Inflammatory macrophage (primary cell): ENCODE measurements at regions not wholly inside any gene's neighbourhood (a gene's known extent, or its start where the extent isn't known, plus 50 kb on each side); places are given as distances from the start of the nearest gene placed in this dataset.

ENCODE experiments used
- DNase-seq, 2 donors: peaks; one replicate each; pipeline ENCODE4 v3.0.0-alpha.2; 2020 to 2022

- no peak for DNase-seq
These were observed 1241.5 kb upstream of the MIR17HG start for GRCh38 chr13:90105849-90106496.

GRCh38 chr13:90107661-90108060 lies 1239.8 kb upstream of the MIR17HG start:
- no peak for DNase-seq

GRCh38 chr13:90108547-90108946 lies 1238.9 kb upstream of the MIR17HG start:
- no peak for DNase-seq

- DNase-seq: no peak
These were observed 1231.4 kb upstream of the MIR17HG start for GRCh38 chr13:90116121-90116520.

GRCh38 chr13:90118467-90119071 lies 1228.9 kb upstream of the MIR17HG start:
- DNase-seq: no peak

GRCh38 chr13:90120026-90120425 lies 1227.5 kb upstream of the MIR17HG start:
- DNase-seq: no peak

- no peak for DNase-seq
These were observed 1225.7 kb upstream of the MIR17HG start for GRCh38 chr13:90121784-90122183.

- no peak for DNase-seq
These were observed 1225.0 kb upstream of the MIR17HG start for GRCh38 chr13:90122531-90122930.

- no peak for DNase-seq
These were observed 1211.9 kb upstream of the MIR17HG start for GRCh38 chr13:90135558-90135957.

- no peak for DNase-seq
These were observed 1205.2 kb upstream of the MIR17HG start for GRCh38 chr13:90142251-90142650.

GRCh38 chr13:90154311-90154960 lies 1193.1 kb upstream of the MIR17HG start:
- no peak for DNase-seq

- no peak for DNase-seq
These were observed 1191.1 kb upstream of the MIR17HG start for GRCh38 chr13:90156390-90156789.

GRCh38 chr13:90168953-90169352 lies 1178.5 kb upstream of the MIR17HG start:
- no peak for DNase-seq

GRCh38 chr13:90170208-90170607 lies 1177.3 kb upstream of the MIR17HG start:
- no peak for DNase-seq

- DNase-seq: no peak
These were observed 1175.8 kb upstream of the MIR17HG start for GRCh38 chr13:90171649-90172048.

GRCh38 chr13:90177512-90177911 lies 1170.0 kb upstream of the MIR17HG start:
- DNase-seq: no peak

GRCh38 chr13:90184355-90184754 lies 1163.1 kb upstream of the MIR17HG start:
- DNase-seq: no peak

GRCh38 chr13:90185734-90186133 lies 1161.8 kb upstream of the MIR17HG start:
- DNase-seq: no peak

GRCh38 chr13:90187478-90188350 lies 1159.8 kb upstream of the MIR17HG start:
- DNase-seq: no peak

GRCh38 chr13:90188351-90188636 lies 1159.2 kb upstream of the MIR17HG start:
- DNase-seq: no peak

- no peak for DNase-seq
These were observed 1149.8 kb upstream of the MIR17HG start for GRCh38 chr13:90197722-90198121.

GRCh38 chr13:90201202-90201601 lies 1146.3 kb upstream of the MIR17HG start:
- no peak for DNase-seq

GRCh38 chr13:90201676-90202460 lies 1145.6 kb upstream of the MIR17HG start:
- no peak for DNase-seq
